ENCODE measurements at regions not wholly inside any gene's neighbourhood (a gene's known extent, or its start where the extent isn't known, plus 50 kb on each side); places are given as distances from the start of the nearest gene placed in this dataset.

DNA sequence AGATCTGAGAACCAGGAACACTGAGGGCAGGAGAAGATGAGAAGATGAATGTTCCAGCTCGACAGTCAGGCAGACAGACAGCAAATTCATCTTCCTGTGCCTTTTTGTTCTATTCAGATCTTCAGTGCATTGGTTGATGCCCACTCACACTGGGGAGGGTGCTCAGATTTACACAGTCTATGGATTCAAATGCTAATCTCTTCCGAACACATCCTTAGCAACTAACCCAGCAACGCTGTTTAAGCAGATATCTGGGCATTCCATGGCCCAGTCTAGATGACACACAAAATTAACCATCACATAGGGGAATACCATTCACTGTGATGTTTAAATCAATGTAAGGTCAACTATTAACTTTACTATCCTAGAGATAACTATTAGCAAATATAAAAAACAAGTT is 571.9 kb downstream of the NYAP2 start:
- no peak overlapping the region for H3K27ac ChIP-seq
- TF ChIP-seq EP300 (IDR thresholded peaks at IDR 0.05) (no peak), POLR2A (IDR thresholded peaks at IDR 0.05) (no peak), POLR2AphosphoS5 (IDR thresholded peaks at IDR 0.05) (no peak)
- TF ChIP-seq, protein P1, sequence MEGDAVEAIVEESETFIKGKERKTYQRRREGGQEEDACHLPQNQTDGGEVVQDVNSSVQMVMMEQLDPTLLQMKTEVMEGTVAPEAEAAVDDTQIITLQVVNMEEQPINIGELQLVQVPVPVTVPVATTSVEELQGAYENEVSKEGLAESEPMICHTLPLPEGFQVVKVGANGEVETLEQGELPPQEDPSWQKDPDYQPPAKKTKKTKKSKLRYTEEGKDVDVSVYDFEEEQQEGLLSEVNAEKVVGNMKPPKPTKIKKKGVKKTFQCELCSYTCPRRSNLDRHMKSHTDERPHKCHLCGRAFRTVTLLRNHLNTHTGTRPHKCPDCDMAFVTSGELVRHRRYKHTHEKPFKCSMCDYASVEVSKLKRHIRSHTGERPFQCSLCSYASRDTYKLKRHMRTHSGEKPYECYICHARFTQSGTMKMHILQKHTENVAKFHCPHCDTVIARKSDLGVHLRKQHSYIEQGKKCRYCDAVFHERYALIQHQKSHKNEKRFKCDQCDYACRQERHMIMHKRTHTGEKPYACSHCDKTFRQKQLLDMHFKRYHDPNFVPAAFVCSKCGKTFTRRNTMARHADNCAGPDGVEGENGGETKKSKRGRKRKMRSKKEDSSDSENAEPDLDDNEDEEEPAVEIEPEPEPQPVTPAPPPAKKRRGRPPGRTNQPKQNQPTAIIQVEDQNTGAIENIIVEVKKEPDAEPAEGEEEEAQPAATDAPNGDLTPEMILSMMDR (IDR thresholded peaks at IDR 0.05): no peak
- WGBS: 82% methylated on average over 3 of the region's 3 CpGs
- H3K36me3 ChIP-seq: no peaks in the 10 kb centered on the region
- H3K9me3 ChIP-seq: no peaks in the 10 kb centered on the region
- no peak for DNase-seq (ENCODE audit: low spot score in 2 of 2)
- no peaks in the 10 kb centered on the region for H3K27me3 ChIP-seq
- no peaks in the 10 kb centered on the region for H3K4me1 ChIP-seq
- H3K4me3 ChIP-seq: no peak overlapping the region

DNA sequence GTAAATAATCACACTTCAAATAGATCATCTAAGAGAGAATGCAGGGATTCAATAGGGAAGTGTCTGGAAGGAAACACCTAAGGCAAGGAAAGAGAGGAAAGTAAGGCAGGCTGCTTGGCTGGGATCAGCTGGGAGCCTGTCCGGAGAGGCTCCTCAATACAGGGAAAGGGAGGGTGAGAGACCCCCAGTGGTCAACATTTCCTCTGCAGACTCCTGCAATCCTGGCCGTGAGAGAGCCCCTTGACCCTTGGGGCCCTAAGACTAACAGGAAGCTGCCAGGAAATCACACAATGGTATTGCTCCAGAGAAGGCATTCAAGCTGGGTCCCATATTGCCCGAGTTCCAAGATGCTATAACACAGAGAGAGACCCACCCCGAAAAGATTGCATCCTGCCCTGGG is 549.4 kb downstream of the NYAP2 start:
- no peak overlapping the region for H3K27ac ChIP-seq
- no peaks in the 10 kb centered on the region for H3K27me3 ChIP-seq
- H3K4me3 ChIP-seq: no peak overlapping the region

DNA sequence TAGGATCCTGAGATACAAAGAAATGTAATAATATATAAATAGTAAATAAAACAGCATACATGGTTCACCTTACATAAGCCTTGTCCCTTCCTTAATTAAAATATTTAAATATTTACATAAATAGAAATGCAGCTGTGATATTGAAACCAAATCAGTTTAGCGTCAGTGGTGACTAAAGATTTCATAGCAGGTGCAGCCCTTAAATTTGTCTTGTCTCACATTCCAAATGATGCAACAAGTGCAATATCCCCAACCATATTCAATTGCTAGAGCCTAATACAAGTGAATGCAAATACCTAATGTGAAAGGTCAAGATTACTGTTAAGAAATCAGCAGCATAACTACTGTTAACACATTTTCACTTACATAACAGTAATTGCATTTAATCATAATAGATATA is 539.5 kb downstream of the NYAP2 start:
- 86% methylated on average over 1 of the region's 1 CpG for WGBS
- no peak for TF ChIP-seq POLR2AphosphoS5 (IDR thresholded peaks at IDR 0.05)
- TF ChIP-seq, protein P1 (IDR thresholded peaks at IDR 0.05): no peak
- TF ChIP-seq POLR2A (IDR thresholded peaks at IDR 0.05): no peak
- TF ChIP-seq EP300 (IDR thresholded peaks at IDR 0.05): no peak
- no peaks in the 10 kb centered on the region for H3K4me1 ChIP-seq

More for the DNA sequence above, 549.4 kb downstream of the NYAP2 start:
- Histone ChIP-seq H3K36me3 (no peaks in the 10 kb centered on the region), H3K4me1 (no peaks in the 10 kb centered on the region), H3K9me3 (peaks cover 24% of the 10 kb centered on the region)
- no peak for TF ChIP-seq POLR2A (IDR thresholded peaks at IDR 0.05)
- TF ChIP-seq, protein P1 (IDR thresholded peaks at IDR 0.05): no peak
- DNase-seq (ENCODE audit: low spot score in 2 of 2): no peak
- WGBS: 65% methylated on average over 4 of the region's 4 CpGs

DNA sequence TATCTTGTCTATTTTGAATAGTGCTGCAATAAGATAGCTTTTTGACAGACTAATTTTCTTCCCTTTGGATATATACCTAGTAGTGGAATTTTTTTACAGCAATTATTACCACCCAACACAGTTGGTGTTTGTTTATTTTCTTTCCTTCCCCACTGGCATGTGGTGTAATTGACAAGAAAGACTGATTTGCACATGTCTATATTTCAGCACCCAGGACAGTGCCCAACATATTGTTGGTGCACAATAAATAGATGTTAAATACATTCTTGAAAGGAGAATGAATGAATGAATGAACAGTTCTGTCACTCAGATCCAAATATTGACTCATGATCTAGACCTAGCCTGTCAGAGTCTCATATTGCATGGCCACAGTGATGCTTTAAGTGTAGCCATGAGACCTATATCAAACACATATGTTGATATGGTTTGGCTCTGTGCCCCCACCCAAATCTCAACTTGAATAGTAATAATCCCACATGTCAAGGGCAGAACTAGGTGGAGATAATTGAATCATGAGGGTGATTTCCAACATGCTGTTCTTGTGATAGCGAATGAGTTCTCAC is 538.2 kb downstream of the NYAP2 start:
- TF ChIP-seq EP300 (IDR thresholded peaks at IDR 0.05) (no peak), POLR2AphosphoS5 (IDR thresholded peaks at IDR 0.05) (no peak), POLR2A (IDR thresholded peaks at IDR 0.05) (no peak)
- TF ChIP-seq, protein P1 (IDR thresholded peaks at IDR 0.05): no peak
- Histone ChIP-seq H3K9me3 (no peaks in the 10 kb centered on the region), H3K4me3 (no peak overlapping the region), H3K4me1 (no peaks in the 10 kb centered on the region), H3K27ac (no peak overlapping the region), H3K27me3 (no peaks in the 10 kb centered on the region), H3K36me3 (no peaks in the 10 kb centered on the region)
- DNase-seq (ENCODE audit: low spot score in 2 of 2): no peak
- WGBS: 92% methylated on average over 1 of the region's 1 CpG

More for the DNA sequence above, 539.5 kb downstream of the NYAP2 start:
- H3K27me3 ChIP-seq: no peaks in the 10 kb centered on the region
- DNase-seq (ENCODE audit: low spot score in 2 of 2): no peak
- no peak overlapping the region for H3K4me3 ChIP-seq
- H3K27ac ChIP-seq: no peak overlapping the region
- H3K36me3 ChIP-seq: no peaks in the 10 kb centered on the region
- no peaks in the 10 kb centered on the region for H3K9me3 ChIP-seq

DNA sequence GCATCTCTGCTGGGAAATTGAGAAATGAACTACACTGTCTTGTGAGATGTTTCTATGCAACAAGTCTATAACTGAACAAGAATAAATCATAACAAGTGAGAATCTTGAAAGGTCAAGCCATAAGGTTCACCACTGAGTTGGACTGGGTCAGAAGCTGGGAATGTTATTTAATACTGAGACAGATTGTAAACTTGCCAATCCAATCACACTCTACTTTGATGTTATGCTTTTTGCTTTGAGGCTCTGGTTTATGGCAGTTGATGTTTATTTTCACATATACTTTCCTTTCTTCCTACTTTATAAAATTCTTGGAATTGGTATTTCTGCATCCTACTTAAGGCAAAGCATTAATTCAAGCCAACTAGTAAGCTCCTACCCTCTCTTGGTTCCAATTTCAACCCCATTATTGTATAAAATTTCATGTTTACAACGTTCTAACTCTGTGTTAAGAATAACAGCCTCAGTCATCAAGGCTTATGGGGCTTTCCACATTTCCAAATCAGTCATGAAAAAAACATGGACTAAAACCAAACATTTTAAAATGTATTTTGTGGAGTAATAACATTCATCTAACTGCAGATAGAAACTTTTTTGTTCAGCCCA is 533.4 kb downstream of the NYAP2 start:
- Histone ChIP-seq H3K27ac (no peak overlapping the region), H3K9me3 (no peaks in the 10 kb centered on the region), H3K4me3 (no peak overlapping the region), H3K4me1 (no peaks in the 10 kb centered on the region), H3K36me3 (no peaks in the 10 kb centered on the region), H3K27me3 (no peaks in the 10 kb centered on the region)
- DNase-seq (ENCODE audit: low spot score in 2 of 2): no peak
- TF ChIP-seq, protein P1 (IDR thresholded peaks at IDR 0.05): no peak
- TF ChIP-seq POLR2A (IDR thresholded peaks at IDR 0.05): no peak
- no peak for TF ChIP-seq EP300 (IDR thresholded peaks at IDR 0.05)
- no peak for TF ChIP-seq POLR2AphosphoS5 (IDR thresholded peaks at IDR 0.05)
- WGBS: 19% methylated on average over 1 of the region's 1 CpG
